ENCODE measurements at regions not wholly inside any gene's neighbourhood (a gene's known extent, or its start where the extent isn't known, plus 50 kb on each side); places are given as distances from the start of the nearest gene placed in this dataset.

DNA sequence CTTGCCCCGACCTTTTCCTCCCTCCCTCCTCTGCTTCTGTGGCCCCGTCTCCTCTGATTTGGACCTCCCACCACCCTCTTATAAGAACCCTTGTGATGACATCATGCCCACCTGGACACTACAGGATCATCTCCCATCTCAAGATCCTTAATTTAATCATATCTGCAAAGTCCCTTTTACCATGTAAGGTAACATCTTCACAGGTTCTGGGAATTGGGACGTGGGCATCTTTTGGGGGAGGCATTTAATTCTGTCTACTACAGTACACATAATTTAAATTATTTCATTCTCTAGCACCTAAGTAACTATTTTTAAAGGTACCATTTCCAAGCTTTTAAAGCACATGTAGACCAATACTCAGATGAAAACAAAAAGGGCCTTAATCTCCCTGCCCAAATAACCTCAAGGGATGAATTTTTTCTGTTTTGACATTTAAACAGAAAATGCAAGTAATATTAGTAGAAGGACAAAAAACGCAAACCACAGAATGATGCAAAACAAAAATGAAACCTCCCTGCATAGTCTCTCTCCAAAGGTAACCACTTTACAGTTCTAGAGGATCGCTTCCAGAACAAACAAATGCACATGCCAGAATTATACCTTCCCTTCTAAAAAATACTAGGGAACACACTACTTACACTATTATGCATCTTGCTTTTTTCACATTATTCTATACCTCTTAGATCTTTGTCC, 222.1 kb downstream of the AACS start:
- peaks cover 0 to 7% (median 0%) of the 10 kb centered on the region in 3 donors for H3K9me3 ChIP-seq (ENCODE audit: control extremely low read depth in 1 of 3, control insufficient read depth in 2 of 3, insufficient read depth in 1 of 3, low read length in 2 of 3)
- H3K36me3 ChIP-seq (replicated peaks in 1 of 2; ENCODE audit: control extremely low read depth in 1 of 2, control insufficient read depth in 1 of 2, extremely low read depth in 1 of 2, insufficient read depth in 2 of 2, low read length in 1 of 2): no peaks in the 10 kb centered on the region
- no peak overlapping the region for H3K27ac ChIP-seq (ENCODE audit: low read length in 2 of 2)
- intact Hi-C loops (cut with micrococcal nuclease): no loop called here
- ChIA-PET CTCF (no interaction called here), POLR2A (no interaction called here)
- no peak overlapping the region for H3K9ac ChIP-seq (ENCODE audit: low read length)
- H2AFZ ChIP-seq (ENCODE audit: insufficient read depth, low read depth, low read length, poor library complexity, severe bottlenecking): no peak overlapping the region
- H3K4me2 ChIP-seq (replicated peaks; ENCODE audit: low read depth, low read length, poor library complexity, severe bottlenecking): no peak overlapping the region
- Mint-ChIP-seq H3K27me3 (peaks cover 19% of the 10 kb centered on the region), H3K9me3 (ENCODE audit: insufficient read depth) (peaks cover 3% of the 10 kb centered on the region), H3K4me3 (no peak overlapping the region), H3K27ac (no peak overlapping the region), H3K4me1 (no peaks in the 10 kb centered on the region)
- peaks cover 0 to 13% (median 1%) of the 10 kb centered on the region in 4 experiments for H3K27me3 ChIP-seq (replicated peaks in 1 of 4; ENCODE audit: control extremely low read depth in 1 of 4, control insufficient read depth in 3 of 4, insufficient read depth in 4 of 4, low read length in 3 of 4)
- TF ChIP-seq EZH2 (IDR thresholded peaks at IDR 0.05; ENCODE audit: borderline replicate concordance, insufficient read depth, low read depth, low read length, poor library complexity, severe bottlenecking): no peak
- TF ChIP-seq, protein P1, sequence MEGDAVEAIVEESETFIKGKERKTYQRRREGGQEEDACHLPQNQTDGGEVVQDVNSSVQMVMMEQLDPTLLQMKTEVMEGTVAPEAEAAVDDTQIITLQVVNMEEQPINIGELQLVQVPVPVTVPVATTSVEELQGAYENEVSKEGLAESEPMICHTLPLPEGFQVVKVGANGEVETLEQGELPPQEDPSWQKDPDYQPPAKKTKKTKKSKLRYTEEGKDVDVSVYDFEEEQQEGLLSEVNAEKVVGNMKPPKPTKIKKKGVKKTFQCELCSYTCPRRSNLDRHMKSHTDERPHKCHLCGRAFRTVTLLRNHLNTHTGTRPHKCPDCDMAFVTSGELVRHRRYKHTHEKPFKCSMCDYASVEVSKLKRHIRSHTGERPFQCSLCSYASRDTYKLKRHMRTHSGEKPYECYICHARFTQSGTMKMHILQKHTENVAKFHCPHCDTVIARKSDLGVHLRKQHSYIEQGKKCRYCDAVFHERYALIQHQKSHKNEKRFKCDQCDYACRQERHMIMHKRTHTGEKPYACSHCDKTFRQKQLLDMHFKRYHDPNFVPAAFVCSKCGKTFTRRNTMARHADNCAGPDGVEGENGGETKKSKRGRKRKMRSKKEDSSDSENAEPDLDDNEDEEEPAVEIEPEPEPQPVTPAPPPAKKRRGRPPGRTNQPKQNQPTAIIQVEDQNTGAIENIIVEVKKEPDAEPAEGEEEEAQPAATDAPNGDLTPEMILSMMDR (IDR thresholded peaks at IDR 0.05): no peak
- H3K4me3 ChIP-seq (ENCODE audit: control extremely low read depth in 1 of 5, extremely low read depth in 1 of 5, insufficient read depth in 1 of 5, low read depth in 2 of 5, low read length in 4 of 5): no peak overlapping the region
- WGBS (ENCODE audit: insufficient coverage): 70% methylated on average over 3 of the region's 5 CpGs
- DNase-seq: no peak
- H3K79me2 ChIP-seq (ENCODE audit: control insufficient read depth, insufficient read depth, low read length): no peaks in the 10 kb centered on the region
- H3K4me1 ChIP-seq (ENCODE audit: control insufficient read depth in 2 of 2, insufficient read depth in 2 of 2, low read length in 2 of 2): no peaks in the 10 kb centered on the region
- ATAC-seq (ENCODE audit: low read depth): no peak
- H4K20me1 ChIP-seq (ENCODE audit: control insufficient read depth, insufficient read depth, low read length, poor library complexity, severe bottlenecking): no peaks in the 10 kb centered on the region

Data from B cell (primary cell).